ENCODE measurements at regions not wholly inside any gene's neighbourhood (a gene's known extent, or its start where the extent isn't known, plus 50 kb on each side); places are given as distances from the start of the nearest gene placed in this dataset.

DNA sequence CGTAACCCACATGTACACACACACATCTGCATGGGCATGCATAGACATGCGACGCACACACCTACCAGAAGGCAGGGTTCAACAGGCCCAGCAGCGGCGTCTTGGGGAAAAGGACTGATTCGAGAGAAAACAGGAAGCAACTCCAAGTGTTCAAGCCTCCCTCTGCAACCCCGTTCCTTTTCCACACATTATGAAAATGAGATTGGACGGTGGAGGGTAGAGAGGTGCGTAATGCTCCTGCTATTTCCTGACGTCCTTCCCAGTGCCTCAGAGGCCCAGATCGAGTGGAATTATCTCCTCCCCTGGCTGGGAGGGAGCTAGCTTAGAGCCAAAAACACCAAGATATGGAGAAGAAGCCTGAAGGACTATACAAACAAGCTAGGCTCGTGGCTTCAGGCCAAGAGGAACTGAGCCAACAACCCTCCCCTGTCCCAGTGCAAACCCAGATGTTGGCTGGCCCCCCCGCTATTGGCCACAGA lies 289.2 kb downstream of the MN1 start:
- Mint-ChIP-seq H3K4me3 (no peak overlapping the region), H3K27me3 (peaks cover 0 to 10% (median 3%) of the 10 kb centered on the region in 5 donors), H3K4me1 (peaks cover 0 to 1% (median 0%) of the 10 kb centered on the region in 4 donors), H3K9me3 (no peaks in the 10 kb centered on the region), H3K27ac (no peak overlapping the region), H3K36me3 (no peaks in the 10 kb centered on the region)
- POLR2A ChIA-PET = no interaction called here
- DNase-seq (peak in 1 of 10 donors; percentile 50), ATAC-seq (no peak)

DNA sequence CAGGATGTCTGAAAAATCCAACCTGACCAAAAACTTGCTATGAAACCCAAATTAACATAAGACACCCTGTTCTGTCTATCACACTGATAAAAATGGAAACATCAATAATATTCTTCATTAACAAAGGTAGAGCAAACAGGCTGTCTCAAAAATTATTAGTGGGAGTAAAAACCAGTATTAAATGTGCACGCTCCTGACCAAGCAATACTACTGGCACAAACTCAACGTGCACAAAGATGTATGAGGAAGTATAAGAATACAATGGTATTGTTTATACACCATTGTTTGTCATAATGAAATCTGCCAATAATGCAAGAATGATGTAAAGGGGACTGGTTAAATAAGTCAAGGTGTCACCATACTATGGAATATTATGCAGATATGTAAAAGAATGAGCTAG lies 288.5 kb downstream of the MN1 start:
- no peaks in the 10 kb centered on the region for H3K9me3 Mint-ChIP-seq
- H3K36me3 Mint-ChIP-seq = no peaks in the 10 kb centered on the region
- peaks cover 0 to 1% (median 0%) of the 10 kb centered on the region in 4 donors for H3K4me1 Mint-ChIP-seq
- ATAC-seq (no peak), DNase-seq (no peak)
- peaks cover 0 to 10% (median 5%) of the 10 kb centered on the region in 5 donors for H3K27me3 Mint-ChIP-seq
- H3K4me3 Mint-ChIP-seq = no peak overlapping the region
- no peak overlapping the region for H3K27ac Mint-ChIP-seq
- POLR2A ChIA-PET = no interaction called here

DNA sequence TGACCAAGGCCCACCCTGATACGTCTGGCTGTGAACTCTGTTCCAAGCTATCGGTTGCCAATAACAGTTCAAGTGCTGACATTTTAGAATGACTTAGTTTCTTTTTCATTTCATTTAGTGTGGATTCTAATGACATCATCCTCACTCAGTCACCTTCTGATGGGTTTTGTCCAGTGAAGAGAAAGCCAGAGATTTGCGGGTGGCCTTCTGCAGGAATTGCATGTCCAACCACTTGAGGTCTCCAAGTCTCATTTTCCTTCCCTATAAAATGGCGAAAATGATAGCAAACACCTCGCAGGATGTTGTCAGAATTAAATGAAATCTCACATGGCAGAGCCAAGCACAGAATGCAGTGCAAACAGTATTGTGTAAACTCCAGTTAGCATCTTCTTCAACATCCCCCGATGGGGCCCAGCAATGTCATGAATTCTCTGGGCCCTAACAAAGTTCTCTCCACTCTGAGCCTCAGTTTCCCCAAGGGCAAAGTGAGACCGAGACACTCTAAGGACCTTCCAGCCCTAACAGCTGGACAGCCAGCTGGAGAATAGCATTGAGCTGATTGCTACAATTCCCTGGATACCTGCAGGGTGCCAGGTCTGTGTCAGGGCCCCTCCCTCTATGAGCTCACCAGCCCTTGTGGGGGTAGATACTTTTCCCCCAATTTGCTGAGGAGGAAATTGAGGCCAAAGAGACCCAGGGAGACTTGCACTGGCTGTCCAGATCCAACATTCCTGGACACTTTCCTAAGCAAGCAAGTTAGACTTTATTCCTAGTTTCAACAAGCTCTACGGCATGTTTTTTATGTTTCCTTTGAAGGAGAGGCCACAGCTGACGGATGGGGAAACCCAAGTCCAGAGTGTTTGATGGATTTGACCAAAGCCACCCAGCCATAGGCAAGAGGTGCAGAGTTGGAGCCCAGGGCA lies 286.7 kb downstream of the MN1 start:
- no peak for ATAC-seq
- Mint-ChIP-seq H3K27me3 (peaks cover 0 to 12% (median 10%) of the 10 kb centered on the region in 5 donors), H3K36me3 (no peaks in the 10 kb centered on the region), H3K4me3 (no peak overlapping the region), H3K9me3 (no peaks in the 10 kb centered on the region), H3K4me1 (peaks cover 0 to 1% (median 0%) of the 10 kb centered on the region in 4 donors), H3K27ac (no peak overlapping the region)
- POLR2A ChIA-PET = interaction anchor here (0.6 kb wide), 1 partner anchor 9 kb away, joined by 4 read pairs; no protein-coding TSS in a partner anchor
- DNase-seq = no peak

DNA sequence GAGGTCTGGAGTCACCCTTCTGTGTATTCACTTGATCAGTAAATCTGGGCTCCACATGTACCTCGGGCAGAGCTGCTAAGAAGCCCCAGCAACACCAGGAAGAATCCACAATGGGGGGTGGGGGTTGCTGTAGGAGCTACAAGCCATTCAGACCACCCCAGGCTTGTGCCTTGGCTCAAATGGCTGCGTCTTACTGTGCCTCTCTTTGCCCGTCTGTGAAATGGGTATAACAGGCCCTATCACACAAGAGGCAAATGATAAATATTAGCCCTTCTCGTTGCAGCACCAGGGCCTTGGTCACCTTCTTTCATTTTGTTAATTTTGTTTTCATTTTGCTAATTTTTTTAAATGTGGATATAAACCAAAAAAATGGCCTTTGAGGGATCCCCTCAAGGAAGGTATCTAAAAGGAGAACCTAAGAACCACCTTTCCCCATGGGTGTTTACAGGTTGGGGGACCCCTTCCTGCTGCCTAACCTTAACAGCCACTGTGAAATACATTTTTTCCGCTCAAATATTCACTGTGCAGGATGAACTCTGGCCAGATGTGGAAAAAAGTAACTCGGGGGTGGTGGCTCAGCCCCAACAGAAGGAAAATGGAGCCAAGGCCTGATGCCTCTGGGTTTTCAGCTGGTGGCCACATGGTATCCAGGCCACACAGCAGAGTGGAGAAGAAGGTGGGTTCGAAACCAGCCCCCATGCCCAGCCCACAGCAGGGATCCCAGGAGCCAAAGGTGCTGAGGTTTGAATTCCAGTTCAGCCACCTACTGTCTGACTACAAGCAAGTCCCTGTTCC lies 284.0 kb downstream of the MN1 start:
- Mint-ChIP-seq H3K27ac (no peak overlapping the region), H3K4me3 (no peak overlapping the region), H3K9me3 (no peaks in the 10 kb centered on the region), H3K27me3 (peaks cover 0 to 13% (median 9%) of the 10 kb centered on the region in 5 donors), H3K4me1 (peaks cover 0 to 1% (median 0%) of the 10 kb centered on the region in 4 donors), H3K36me3 (no peaks in the 10 kb centered on the region)
- DNase-seq (peak in 1 of 10 donors; percentile 4), ATAC-seq (no peak)
- POLR2A ChIA-PET = no interaction called here

DNA sequence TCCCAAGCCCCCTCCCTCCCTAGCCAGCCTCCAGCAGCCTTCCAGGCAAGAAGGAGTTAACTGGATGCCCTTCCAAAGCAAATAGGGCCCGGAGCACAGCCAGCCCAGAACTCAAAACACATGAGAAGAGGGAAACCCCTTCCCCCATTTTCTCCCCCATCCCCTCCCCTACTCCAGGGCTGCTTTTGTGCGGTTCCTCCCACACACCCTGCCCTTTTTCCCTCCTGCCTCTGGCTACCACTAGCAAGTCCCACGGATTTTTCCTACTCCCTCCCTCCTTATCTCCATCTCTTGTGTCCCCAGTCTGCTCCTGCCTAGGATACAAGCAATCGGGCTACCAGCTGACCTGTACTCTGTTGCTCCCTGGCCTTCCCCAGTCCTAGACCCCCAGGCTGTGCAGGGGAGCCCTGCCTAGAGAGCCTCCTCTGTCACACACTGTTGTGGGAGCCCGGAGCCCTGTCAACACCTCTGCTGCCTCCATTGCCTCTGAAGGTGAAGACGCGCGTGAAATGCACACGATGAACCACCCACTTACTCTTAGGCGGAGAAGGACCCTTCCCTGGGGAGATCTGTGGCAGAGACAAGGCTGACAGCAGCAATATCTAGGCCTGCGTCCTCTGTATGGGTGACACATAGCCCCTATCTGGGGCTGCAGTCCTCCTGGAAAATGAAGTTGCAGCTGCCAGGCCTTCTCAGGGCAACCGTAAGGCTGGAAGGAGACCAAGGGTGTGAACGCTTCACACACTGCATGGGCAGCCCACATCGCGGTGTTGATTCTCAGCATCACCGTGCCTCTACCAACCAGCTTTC lies 282.8 kb downstream of the MN1 start:
- Mint-ChIP-seq H3K4me1 (peaks cover 0 to 1% (median 0%) of the 10 kb centered on the region in 4 donors), H3K27me3 (peaks cover 0 to 18% (median 9%) of the 10 kb centered on the region in 5 donors), H3K36me3 (no peaks in the 10 kb centered on the region), H3K4me3 (no peak overlapping the region), H3K9me3 (no peaks in the 10 kb centered on the region), H3K27ac (no peak overlapping the region)
- POLR2A ChIA-PET = no interaction called here
- peak in 1 of 10 donors; percentile 58 for DNase-seq
- no peak for ATAC-seq

DNA sequence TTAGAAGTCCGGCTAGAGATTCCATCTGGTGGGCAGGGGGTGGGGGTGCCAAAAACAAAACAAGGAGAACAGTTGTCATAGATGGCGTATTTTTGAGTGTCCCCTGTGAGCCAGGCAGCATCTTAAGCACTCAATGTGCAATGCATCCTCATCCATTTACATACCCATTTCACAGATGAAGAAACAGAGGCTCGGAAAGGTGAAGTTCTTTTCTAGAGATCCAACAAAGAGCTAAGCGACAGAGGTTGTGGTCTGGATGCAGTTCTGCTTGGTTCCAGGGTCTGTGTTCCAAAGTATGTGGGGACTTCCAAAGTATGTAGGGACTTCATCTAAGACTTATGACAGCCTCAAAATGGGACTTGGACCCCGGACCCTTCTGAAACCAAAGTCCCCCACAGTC lies 277.8 kb downstream of the MN1 start:
- Mint-ChIP-seq H3K27ac (no peak overlapping the region), H3K9me3 (peaks cover 0 to 3% (median 0%) of the 10 kb centered on the region in 9 donors), H3K4me1 (no peaks in the 10 kb centered on the region), H3K4me3 (no peak overlapping the region), H3K27me3 (peaks cover 0 to 23% (median 11%) of the 10 kb centered on the region in 5 donors), H3K36me3 (no peaks in the 10 kb centered on the region)
- ATAC-seq (no peak), DNase-seq (peak in 1 of 10 donors; percentile 24)
- POLR2A ChIA-PET = no interaction called here

DNA sequence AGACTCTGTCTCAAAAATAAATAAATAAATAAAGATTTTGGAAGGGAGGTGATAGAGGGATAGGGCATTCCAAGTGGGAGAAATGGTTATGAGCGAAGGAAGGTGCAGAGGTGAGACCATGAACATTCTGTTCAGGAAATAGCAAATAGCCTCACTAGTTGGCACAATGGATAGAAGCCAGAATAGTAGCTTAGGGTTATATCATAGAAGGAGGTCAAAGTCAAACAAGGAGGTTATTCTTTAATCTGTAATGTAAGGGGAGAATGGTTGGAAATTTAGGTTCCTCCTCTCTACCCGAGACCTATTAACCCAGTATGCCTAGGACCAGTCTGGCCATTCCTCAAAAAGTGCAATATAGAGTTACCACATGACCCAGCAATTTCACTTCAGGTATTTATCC lies 275.8 kb downstream of the MN1 start:
- DNase-seq (no peak), ATAC-seq (no peak)
- Mint-ChIP-seq H3K9me3 (peaks cover 0 to 10% (median under 1%) of the 10 kb centered on the region in 9 donors), H3K27ac (no peak overlapping the region), H3K27me3 (peaks cover 0 to 20% (median 6%) of the 10 kb centered on the region in 5 donors), H3K4me1 (no peaks in the 10 kb centered on the region), H3K4me3 (no peak overlapping the region), H3K36me3 (peaks cover 0 to under 1% (median 0%) of the 10 kb centered on the region in 3 donors)
- POLR2A ChIA-PET = no interaction called here

DNA sequence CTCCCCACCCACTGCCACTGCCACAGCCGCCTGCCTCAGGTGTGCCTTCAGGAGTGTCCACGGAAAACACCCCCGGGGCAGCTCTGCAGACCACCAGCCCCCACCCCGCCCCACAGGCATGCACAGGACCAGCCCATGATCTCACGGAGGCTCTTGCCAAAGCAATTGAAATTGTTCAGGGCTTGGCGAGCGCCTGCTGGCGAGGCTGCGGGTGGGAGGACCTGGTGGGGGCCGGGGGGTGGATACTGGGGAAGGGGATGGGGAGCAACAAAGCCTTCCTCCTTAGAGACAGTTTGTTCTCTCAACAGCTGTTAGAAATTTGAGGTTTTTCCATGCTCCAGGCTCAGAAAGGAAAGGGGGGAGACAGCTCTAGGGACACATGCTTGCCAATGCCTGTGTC lies 274.7 kb downstream of the MN1 start:
- no peak overlapping the region for H3K4me3 Mint-ChIP-seq

DNA sequence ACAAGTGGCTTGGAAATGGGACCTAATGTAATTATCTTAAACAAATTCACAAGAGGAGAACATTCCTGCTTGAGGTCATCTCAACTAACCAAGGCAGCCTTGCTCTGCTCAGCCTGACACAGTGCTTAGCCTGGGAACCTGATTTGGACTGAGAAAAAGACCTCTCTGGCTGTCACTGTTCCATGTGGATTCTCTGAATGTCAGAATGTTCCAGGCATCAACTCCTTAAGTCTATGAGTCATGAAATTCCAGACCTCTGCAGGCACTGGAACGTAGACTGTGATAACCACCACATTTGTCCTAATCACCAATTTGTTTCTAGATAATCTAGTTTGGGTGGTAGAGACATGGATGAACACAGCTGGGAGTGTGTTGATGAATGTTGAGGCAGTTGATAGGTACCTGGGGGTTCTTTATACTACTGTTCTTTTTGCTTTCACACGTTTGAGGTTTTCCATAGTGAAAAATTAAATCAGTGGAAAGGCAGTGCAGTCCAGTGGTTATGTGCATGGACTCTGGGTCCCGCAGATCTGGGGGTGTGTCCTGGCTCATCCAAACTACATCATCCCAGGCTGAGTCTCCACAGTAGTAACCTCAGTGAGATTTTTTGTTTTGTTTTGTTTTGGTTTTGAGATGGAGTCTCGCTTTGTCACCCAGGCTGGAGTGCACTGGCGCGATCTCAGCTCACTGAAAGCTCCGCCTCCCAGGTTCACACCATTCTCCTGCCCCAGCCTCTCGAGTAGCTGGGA lies 269.6 kb downstream of the MN1 start:
- POLR2A ChIA-PET = no interaction called here
- H3K4me3 Mint-ChIP-seq = no peak overlapping the region
- ATAC-seq = no peak

More for the DNA sequence above, 274.7 kb downstream of the MN1 start:
- Mint-ChIP-seq H3K27me3 (peaks cover 0 to 23% (median 10%) of the 10 kb centered on the region in 5 donors), H3K36me3 (peaks cover 0 to 6% (median 0%) of the 10 kb centered on the region in 3 donors), H3K9me3 (peaks cover 0 to 15% (median 4%) of the 10 kb centered on the region in 9 donors), H3K27ac (no peak overlapping the region), H3K4me1 (no peaks in the 10 kb centered on the region)
- ATAC-seq = no peak
- no peak for DNase-seq
- POLR2A ChIA-PET = no interaction called here

DNA sequence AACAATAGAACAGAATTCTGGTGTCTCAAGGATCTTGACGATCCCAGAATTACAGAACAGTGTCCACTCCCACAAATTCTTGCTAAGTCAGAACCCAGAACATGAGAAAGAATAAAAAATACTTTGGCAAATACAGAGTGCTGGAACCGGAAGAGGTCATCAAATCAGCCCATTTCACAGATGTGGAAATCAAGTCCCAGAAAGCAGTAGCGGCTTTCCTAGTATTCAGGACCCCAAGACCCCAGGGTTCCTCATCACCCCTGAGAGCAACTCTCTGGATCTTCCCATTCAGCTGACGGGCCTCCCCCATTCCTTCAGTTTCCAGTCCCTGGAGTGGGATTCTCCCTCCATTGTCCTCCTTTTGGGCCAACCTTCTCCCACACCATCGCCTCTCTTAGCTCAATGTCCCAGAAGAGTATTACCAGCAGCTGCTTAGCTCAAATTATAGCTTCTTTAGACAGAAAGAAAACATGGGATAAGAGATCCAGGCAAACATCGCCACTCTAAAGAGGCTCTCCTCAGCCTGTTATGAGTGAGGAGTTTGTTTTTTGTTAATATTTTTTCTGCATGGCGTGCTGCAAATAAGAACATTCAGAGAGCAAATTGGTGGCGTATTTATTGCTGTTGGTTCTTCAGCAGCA lies 268.3 kb downstream of the MN1 start:
- Mint-ChIP-seq H3K27me3 (peaks cover 3 to 16% (median 5%) of the 10 kb centered on the region in 5 donors), H3K36me3 (peaks cover 0 to 6% (median 0%) of the 10 kb centered on the region in 3 donors), H3K27ac (no peak overlapping the region), H3K4me3 (no peak overlapping the region), H3K4me1 (no peaks in the 10 kb centered on the region), H3K9me3 (peaks cover 0 to 15% (median 4%) of the 10 kb centered on the region in 9 donors)
- DNase-seq (no peak), ATAC-seq (no peak)
- POLR2A ChIA-PET = no interaction called here

More for the DNA sequence above, 269.6 kb downstream of the MN1 start:
- Mint-ChIP-seq H3K27me3 (peaks cover 3 to 16% (median 5%) of the 10 kb centered on the region in 5 donors), H3K9me3 (peaks cover 0 to 15% (median 4%) of the 10 kb centered on the region in 9 donors), H3K36me3 (peaks cover 0 to 6% (median 0%) of the 10 kb centered on the region in 3 donors), H3K4me1 (no peaks in the 10 kb centered on the region), H3K27ac (no peak overlapping the region)
- no peak for DNase-seq

DNA sequence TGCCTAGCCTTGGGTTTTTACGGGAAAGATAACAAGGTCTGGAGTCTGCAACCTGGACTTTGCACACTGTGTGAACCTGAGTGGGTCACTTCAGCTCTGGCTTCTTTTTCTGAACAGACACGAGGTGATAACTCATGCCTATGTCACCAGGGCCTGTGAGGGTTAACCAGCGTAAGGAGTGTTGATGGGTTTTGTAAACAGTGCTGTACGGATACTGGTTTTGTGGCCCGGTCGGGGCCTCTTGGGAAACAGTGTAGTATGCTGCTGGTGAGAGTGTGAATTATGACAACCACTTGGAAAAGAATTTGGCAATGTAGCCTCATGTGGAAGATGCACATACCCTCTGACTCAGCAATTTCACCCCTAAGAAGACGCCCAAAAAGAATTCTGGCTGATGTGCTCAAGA lies 266.8 kb downstream of the MN1 start:
- Mint-ChIP-seq H3K27me3 (peaks cover 3 to 16% (median 5%) of the 10 kb centered on the region in 5 donors), H3K27ac (no peak overlapping the region), H3K4me1 (no peaks in the 10 kb centered on the region), H3K4me3 (no peak overlapping the region), H3K9me3 (peaks cover 0 to 14% (median 4%) of the 10 kb centered on the region in 9 donors), H3K36me3 (peaks cover 0 to 6% (median 0%) of the 10 kb centered on the region in 3 donors)
- POLR2A ChIA-PET = interaction anchor here (0.7 kb wide), 1 partner anchor 45 kb away, joined by 3 read pairs; no protein-coding TSS in a partner anchor
- ATAC-seq (no peak), DNase-seq (no peak)

Measured in naive thymus-derived CD8-positive, alpha-beta T cell (primary cell).